Fibroblast of pulmonary artery (primary cell): ENCODE measurements at regions not wholly inside any gene's neighbourhood (a gene's known extent, or its start where the extent isn't known, plus 50 kb on each side); places are given as distances from the start of the nearest gene placed in this dataset.

ENCODE experiments used
- DNase-seq: peaks from one replicate; pipeline ENCODE4 v3.0.0-alpha.2; 2010; ENCODE audit warnings: low read depth
- H3K4me3 ChIP-seq: replicated peaks from 2 replicates; pipeline ENCODE4 v1.5.1; 2011; ENCODE audit warnings: low read depth, mild to moderate bottlenecking, control low read depth, low read length, moderate library complexity
- CTCF ChIP-seq: IDR thresholded peaks from 2 replicates; pipeline ENCODE4 v1.5.1; 2011; ENCODE audit warnings: mild to moderate bottlenecking, control low read depth, low read length, inconsistent platforms; ENCODE audit errors: missing control alignments

DNA sequence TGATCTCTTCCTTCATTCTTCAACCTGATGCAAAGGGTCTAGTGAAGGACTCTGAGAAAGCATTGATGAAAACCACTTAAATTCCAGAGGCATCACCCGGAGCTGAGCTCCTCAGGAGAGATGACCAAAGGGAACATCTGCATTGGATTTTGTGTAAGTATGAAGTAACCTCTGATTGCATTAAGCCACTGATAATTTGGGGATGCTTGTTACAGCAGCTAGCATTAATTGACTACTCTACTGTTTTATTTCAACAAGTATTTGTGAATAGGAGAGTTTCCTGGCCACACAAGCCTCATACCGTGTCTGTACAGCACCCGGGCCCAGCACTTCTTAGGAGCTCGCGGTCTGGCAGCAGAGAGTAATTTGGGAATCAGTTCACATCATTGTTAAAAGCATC lies 250.7 kb upstream of the POU3F1 start:
- DNase-seq = no peak
- no peak for TF ChIP-seq CTCF
- no peak overlapping the region for H3K4me3 ChIP-seq

DNA sequence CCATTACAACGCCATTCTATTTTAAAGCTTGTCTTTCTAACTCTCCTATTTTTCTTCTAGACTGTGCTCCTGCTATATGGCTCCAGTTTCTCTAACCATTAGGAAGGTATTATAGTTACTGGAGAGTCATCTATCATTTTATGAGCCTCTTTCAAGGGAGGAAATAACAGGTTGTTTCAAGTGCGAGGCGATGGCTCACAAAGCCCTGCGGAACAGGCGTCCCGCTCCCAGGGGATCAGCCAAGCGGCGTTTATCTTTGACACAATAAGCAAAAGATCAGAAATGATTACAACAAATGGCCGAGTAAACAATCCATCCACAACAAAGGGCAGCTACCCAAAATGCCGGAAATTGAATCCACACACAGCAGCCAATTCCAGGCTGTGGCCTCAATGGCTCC lies 249.5 kb upstream of the POU3F1 start:
- TF ChIP-seq CTCF = no peak
- no peak for DNase-seq
- H3K4me3 ChIP-seq = no peak overlapping the region

- TF ChIP-seq CTCF = no peak
- DNase-seq = no peak
- H3K4me3 ChIP-seq = no peak overlapping the region
Measured at GRCh38 chr1:38293567-38293966, 247.0 kb upstream of the POU3F1 start.

GRCh38 chr1:38292969-38293368 lies 246.4 kb upstream of the POU3F1 start:
- no peak overlapping the region for H3K4me3 ChIP-seq
- TF ChIP-seq CTCF = no peak
- DNase-seq = no peak

DNA sequence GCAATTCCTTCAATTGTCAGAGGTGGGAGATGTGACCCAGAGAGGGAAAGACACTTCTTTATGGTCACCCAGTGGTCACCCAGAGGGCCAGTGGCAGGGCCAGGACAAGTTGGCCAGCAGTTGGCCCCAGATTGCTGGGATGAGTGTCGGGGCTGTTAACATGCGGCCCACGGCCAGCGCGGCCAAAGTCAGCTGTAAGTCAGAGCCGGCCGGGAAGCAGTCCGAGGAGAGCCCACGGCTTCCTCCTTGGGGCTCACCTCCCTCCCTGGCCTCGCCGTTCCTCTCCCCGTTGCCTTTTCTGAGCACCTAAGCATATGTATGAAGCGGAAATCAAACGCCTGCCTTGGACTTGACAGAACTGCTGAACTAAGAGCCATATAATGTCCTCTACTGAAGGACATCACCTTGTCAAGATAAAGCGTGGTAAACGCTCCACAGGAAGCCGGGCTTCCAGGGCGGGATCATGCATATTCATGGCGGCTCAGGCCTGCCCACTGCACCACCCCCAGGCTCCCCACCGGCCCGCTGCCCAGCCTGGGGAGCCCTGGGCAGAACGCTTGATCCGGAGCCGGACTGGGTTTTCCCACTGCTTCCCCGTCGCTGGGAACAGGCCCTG lies 245.4 kb upstream of the POU3F1 start:
- no peak overlapping the region for H3K4me3 ChIP-seq
- no peak for TF ChIP-seq CTCF
- DNase-seq = no peak

DNA sequence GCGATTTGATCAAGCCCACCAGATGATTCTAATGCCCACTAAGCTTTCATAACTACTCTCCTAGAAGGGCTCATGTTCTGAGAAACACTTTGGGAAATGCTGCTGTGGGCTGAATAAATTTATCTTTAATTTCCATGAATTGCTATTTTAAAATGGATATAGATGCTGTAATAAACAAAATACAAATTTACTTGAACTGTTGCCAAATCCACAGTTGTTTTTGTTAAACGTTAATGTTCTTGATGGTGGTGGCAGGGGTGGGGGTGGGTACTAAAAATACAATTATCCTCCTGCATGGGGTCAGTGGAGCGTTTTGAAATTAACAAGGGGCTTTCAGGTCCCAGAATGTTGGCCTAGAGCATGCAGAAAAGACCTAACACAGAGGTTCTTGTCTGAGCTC lies 244.7 kb upstream of the POU3F1 start:
- no peak for DNase-seq
- no peak overlapping the region for H3K4me3 ChIP-seq
- TF ChIP-seq CTCF = no peak

DNA sequence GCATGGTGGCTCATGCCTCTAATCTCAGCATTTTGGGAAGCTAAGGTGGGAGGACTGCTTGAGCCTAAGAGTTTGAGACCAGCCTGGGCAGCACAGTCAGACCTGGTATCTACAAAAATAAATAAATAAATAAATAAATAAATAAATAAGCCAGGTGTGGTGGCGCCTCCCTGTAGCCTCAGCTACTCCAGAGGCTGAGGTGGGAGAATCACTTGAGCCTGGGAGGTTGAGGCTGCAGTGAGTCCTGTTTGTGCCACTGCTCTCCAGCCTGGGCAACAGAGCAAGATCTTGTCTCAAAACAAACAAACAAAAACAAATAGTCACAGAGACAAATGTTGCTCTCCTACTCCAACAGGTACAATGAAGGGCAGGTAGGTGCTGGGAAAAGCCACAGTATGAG lies 242.4 kb upstream of the POU3F1 start:
- no peak for DNase-seq
- no peak for TF ChIP-seq CTCF
- no peak overlapping the region for H3K4me3 ChIP-seq
